GM12874 (cell line): ENCODE measurements at regions not wholly inside any gene's neighbourhood (a gene's known extent, or its start where the extent isn't known, plus 50 kb on each side); places are given as distances from the start of the nearest gene placed in this dataset.

Experiments
- CTCF ChIP-seq: IDR thresholded peaks from 2 replicates; pipeline ENCODE4 v1.5.1; 2011; ENCODE audit warnings: low read depth, mild to moderate bottlenecking, control low read depth, low read length, moderate library complexity; ENCODE audit not compliant: insufficient read depth

- no peak for TF ChIP-seq CTCF
These were observed 964.2 kb downstream of the JRKL start for GRCh38 chr11:97354026-97354425.

- TF ChIP-seq CTCF = no peak
These were observed 964.8 kb downstream of the JRKL start for GRCh38 chr11:97354576-97354975.

- no peak for TF ChIP-seq CTCF
These were observed 965.4 kb downstream of the JRKL start for GRCh38 chr11:97355230-97355629.

GRCh38 chr11:97356144-97356543 lies 966.3 kb downstream of the JRKL start:
- TF ChIP-seq CTCF = no peak

- no peak for TF ChIP-seq CTCF
These were observed 969.2 kb downstream of the JRKL start for GRCh38 chr11:97359016-97359415.

GRCh38 chr11:97361812-97362378 lies 972.1 kb downstream of the JRKL start:
- TF ChIP-seq CTCF = no peak

- no peak for TF ChIP-seq CTCF
These were observed 973.5 kb downstream of the JRKL start for GRCh38 chr11:97363331-97363730.
